ENCODE measurements at regions not wholly inside any gene's neighbourhood (a gene's known extent, or its start where the extent isn't known, plus 50 kb on each side); places are given as distances from the start of the nearest gene placed in this dataset.

- no peak for FAIRE-seq
- no peak for DNase-seq (ENCODE audit: low spot score)
Measured at GRCh38 chr11:30089921-30090320, 73.1 kb upstream of the KCNA4 start.

GRCh38 chr11:30091246-30091645 is 74.4 kb upstream of the KCNA4 start:
- no peak for DNase-seq (ENCODE audit: low spot score)
- FAIRE-seq: no peak

GRCh38 chr11:30091737-30092136 is 74.9 kb upstream of the KCNA4 start:
- DNase-seq (ENCODE audit: low spot score) (no peak), FAIRE-seq (no peak)

- no peak for DNase-seq (ENCODE audit: low spot score)
Measured at GRCh38 chr11:30092518-30092917, 75.7 kb upstream of the KCNA4 start.

GRCh38 chr11:30100495-30100894 is 83.7 kb upstream of the KCNA4 start:
- FAIRE-seq (no peak), DNase-seq (ENCODE audit: low spot score) (no peak)

More at GRCh38 chr11:30092518-30092917, 75.7 kb upstream of the KCNA4 start:
- no peak for FAIRE-seq

GRCh38 chr11:30106222-30107181 is 89.7 kb upstream of the KCNA4 start:
- no peak for DNase-seq (ENCODE audit: low spot score)
- FAIRE-seq: no peak

GRCh38 chr11:30107899-30108298 is 91.1 kb upstream of the KCNA4 start:
- FAIRE-seq: no peak
- DNase-seq (ENCODE audit: low spot score): peak; percentile 47

- FAIRE-seq: no peak
Measured at GRCh38 chr11:30109774-30110173, 92.9 kb upstream of the KCNA4 start.

GRCh38 chr11:30110691-30111090 is 93.9 kb upstream of the KCNA4 start:
- no peak for DNase-seq (ENCODE audit: low spot score)

More at GRCh38 chr11:30109774-30110173, 92.9 kb upstream of the KCNA4 start:
- no peak for DNase-seq (ENCODE audit: low spot score)

GRCh38 chr11:30111786-30112185 is 95.0 kb upstream of the KCNA4 start:
- DNase-seq (ENCODE audit: low spot score) (no peak), FAIRE-seq (no peak)

More at GRCh38 chr11:30110691-30111090, 93.9 kb upstream of the KCNA4 start:
- no peak for FAIRE-seq

- DNase-seq (ENCODE audit: low spot score) (no peak), FAIRE-seq (no peak)
Measured at GRCh38 chr11:30113326-30113898, 96.6 kb upstream of the KCNA4 start.

GRCh38 chr11:30116512-30116911 is 99.7 kb upstream of the KCNA4 start:
- no peak for FAIRE-seq
- no peak for DNase-seq (ENCODE audit: low spot score)

GRCh38 chr11:30120045-30120589 is 103.3 kb upstream of the KCNA4 start:
- no peak for FAIRE-seq
- no peak for DNase-seq (ENCODE audit: low spot score)

GRCh38 chr11:30125456-30125855 is 105.4 kb upstream of the FSHB start:
- FAIRE-seq (no peak), DNase-seq (ENCODE audit: low spot score) (no peak)

GRCh38 chr11:30128269-30128932 is 102.4 kb upstream of the FSHB start:
- FAIRE-seq: no peak

GRCh38 chr11:30131535-30131934 is 99.3 kb upstream of the FSHB start:
- no peak for FAIRE-seq

More at GRCh38 chr11:30128269-30128932, 102.4 kb upstream of the FSHB start:
- peak; percentile 43 for DNase-seq (ENCODE audit: low spot score)

GRCh38 chr11:30133281-30133680 is 97.5 kb upstream of the FSHB start:
- no peak for DNase-seq (ENCODE audit: low spot score)
- no peak for FAIRE-seq

More at GRCh38 chr11:30131535-30131934, 99.3 kb upstream of the FSHB start:
- no peak for DNase-seq (ENCODE audit: low spot score)

- DNase-seq (ENCODE audit: low spot score) (peak; percentile 30), FAIRE-seq (no peak)
Measured at GRCh38 chr11:30143098-30143705, 87.6 kb upstream of the FSHB start.

GRCh38 chr11:30147293-30147692 is 83.5 kb upstream of the FSHB start:
- no peak for FAIRE-seq

GRCh38 chr11:30149998-30150397 is 80.8 kb upstream of the FSHB start:
- no peak for DNase-seq (ENCODE audit: low spot score)
- no peak for FAIRE-seq

More at GRCh38 chr11:30147293-30147692, 83.5 kb upstream of the FSHB start:
- no peak for DNase-seq (ENCODE audit: low spot score)

GRCh38 chr11:30150425-30150824 is 80.4 kb upstream of the FSHB start:
- DNase-seq (ENCODE audit: low spot score) (no peak), FAIRE-seq (no peak)
